Astrocyte of the cerebellum (primary cell): ENCODE measurements at regions not wholly inside any gene's neighbourhood (a gene's known extent, or its start where the extent isn't known, plus 50 kb on each side); places are given as distances from the start of the nearest gene placed in this dataset.

Experiments
- DNase-seq: peaks from one replicate; pipeline ENCODE4 v3.0.0-alpha.2; 2011; ENCODE audit warnings: low read depth
- H3K4me3 ChIP-seq: 2 replicates; pipeline ENCODE4 v1.5.1; 2011; ENCODE audit warnings: mild to moderate bottlenecking, low read depth, low read length, moderate library complexity
- CTCF ChIP-seq: IDR thresholded peaks from 2 replicates; pipeline ENCODE4 v1.5.1; 2012; ENCODE audit warnings: low read length, low read depth, moderate library complexity, mild to moderate bottlenecking; ENCODE audit errors: missing control alignments
- in situ Hi-C: cut with HindIII; loops from 2 replicates; pipeline ENCODE4 v1.10.0; 2017; ENCODE audit warnings: low sequenced_read_pairs

- in situ Hi-C loops, result no loop called here
- no peak for DNase-seq
- no peak for TF ChIP-seq CTCF
- no peak overlapping the region for H3K4me3 ChIP-seq
These were observed 114.7 kb upstream of the OTOS start for GRCh38 chr2:240255165-240255491.

- no peak for DNase-seq
- in situ Hi-C loops, result no loop called here
- no peak overlapping the region for H3K4me3 ChIP-seq
- TF ChIP-seq CTCF, result no peak
These were observed 115.6 kb upstream of the OTOS start for GRCh38 chr2:240255811-240256703.

GRCh38 chr2:240256704-240257637, 116.5 kb upstream of the OTOS start:
- no peak overlapping the region for H3K4me3 ChIP-seq
- in situ Hi-C loops, result no loop called here
- DNase-seq, result no peak
- TF ChIP-seq CTCF, result no peak

- in situ Hi-C loops, result no loop called here
- DNase-seq, result no peak
- H3K4me3 ChIP-seq, result no peak overlapping the region
- TF ChIP-seq CTCF, result no peak
These were observed 117.6 kb upstream of the OTOS start for GRCh38 chr2:240257940-240258580.

- in situ Hi-C loops, result no loop called here
- no peak for TF ChIP-seq CTCF
- no peak overlapping the region for H3K4me3 ChIP-seq
- DNase-seq, result no peak
These were observed 118.2 kb upstream of the OTOS start for GRCh38 chr2:240258685-240259084.

GRCh38 chr2:240259201-240259923, 118.9 kb upstream of the OTOS start:
- in situ Hi-C loops, result no loop called here
- DNase-seq, result no peak
- no peak for TF ChIP-seq CTCF
- no peak overlapping the region for H3K4me3 ChIP-seq
